PC-9 (cell line): ENCODE measurements at regions not wholly inside any gene's neighbourhood (a gene's known extent, or its start where the extent isn't known, plus 50 kb on each side); places are given as distances from the start of the nearest gene placed in this dataset.

ENCODE experiments used
- BruUV-seq: library from RNA; stranded (reverse); fragments of 400-500 nt; replicated peaks from 2 replicates; lab custom pipeline; 2021; lab: Mats Ljungman, UMichigan
- CTCF ChIA-PET: fragments of 300-600 bp; sonication (Branson Sonifier 250); formaldehyde crosslinking; loops from one replicate; lab custom pipeline; 2022; ENCODE audit warnings: antibody characterized with exemption; lab: Charles Lee
- POLR2A ChIA-PET: fragments of 300-600 bp; sonication (Branson Sonifier 250); formaldehyde crosslinking; loops from one replicate; lab custom pipeline; 2022; ENCODE audit warnings: antibody characterized with exemption; ENCODE audit not compliant: unreplicated experiment; lab: Charles Lee
- DNase-seq, 2 experiments: peaks; one replicate each; pipeline versions ENCODE4 v3.0.0 to v3.0.0-alpha.2; 2015 to 2022; ENCODE audit warnings: mixed read lengths in 1 of 2
- H2AFZ ChIP-seq: fragments of 200-600 bp; sonication (generic); 2 replicates; pipeline ENCODE4 v1.8.1; 2017; ENCODE audit warnings: antibody characterized with exemption
- H3F3A ChIP-seq: fragments of 200-600 bp; sonication (generic); 2 replicates; pipeline ENCODE4 v1.8.1; 2017; ENCODE audit warnings: antibody characterized with exemption, mild to moderate bottlenecking, low read depth; ENCODE audit not compliant: insufficient read depth
- H3K27ac ChIP-seq: fragments of 200-600 bp; sonication (generic); 2 replicates; pipeline ENCODE4 v1.6.1; 2016; ENCODE audit warnings: mixed run types
- H3K27me3 ChIP-seq: fragments of 200-600 bp; sonication (generic); 2 replicates; pipeline ENCODE4 v1.6.1; 2016; ENCODE audit warnings: low read depth, mixed run types; ENCODE audit not compliant: insufficient read depth
- H3K36me3 ChIP-seq: fragments of 200-600 bp; sonication (generic); 2 replicates; pipeline ENCODE4 v1.6.1; 2016; ENCODE audit warnings: low read depth, mixed run types
- H3K4me1 ChIP-seq: fragments of 200-600 bp; sonication (generic); replicated peaks from 2 replicates; pipeline ENCODE4 v1.6.1; 2016; ENCODE audit warnings: mixed run types; ENCODE audit not compliant: insufficient read depth
- H3K4me2 ChIP-seq: fragments of 200-600 bp; sonication (generic); 2 replicates; pipeline ENCODE4 v1.6.1; 2017; ENCODE audit warnings: mixed run types
- H3K4me3 ChIP-seq: fragments of 200-600 bp; sonication (generic); 2 replicates; pipeline ENCODE4 v1.6.1; 2016; ENCODE audit warnings: mixed run types
- H3K79me2 ChIP-seq: fragments of 200-600 bp; sonication (generic); 2 replicates; pipeline ENCODE4 v1.6.1; 2017; ENCODE audit warnings: low read depth, mixed run types
- H3K9me2 ChIP-seq: fragments of 200-600 bp; sonication (generic); 2 replicates; pipeline ENCODE4 v1.8.1; 2017; ENCODE audit warnings: mild to moderate bottlenecking; ENCODE audit not compliant: insufficient read depth
- H3K9me3 ChIP-seq: fragments of 200-600 bp; sonication (generic); 2 replicates; pipeline ENCODE4 v1.8.1; 2016; ENCODE audit warnings: low read depth; ENCODE audit not compliant: insufficient read depth
- H4K20me1 ChIP-seq: fragments of 200-600 bp; sonication (generic); 2 replicates; pipeline ENCODE4 v1.8.1; 2017; ENCODE audit not compliant: insufficient read depth
- CTCF ChIP-seq: fragments of 200-600 bp; sonication (generic); conservative IDR thresholded peaks from 2 replicates; pipeline ENCODE4 v1.6.1; 2017; ENCODE audit warnings: mixed run types, antibody characterized with exemption, mild to moderate bottlenecking, moderate library complexity
- EZH2 ChIP-seq: fragments of 200-600 bp; sonication (generic); IDR thresholded peaks from 2 replicates; pipeline ENCODE4 v1.8.0; 2017; ENCODE audit warnings: antibody characterized with exemption, low read depth
- intact Hi-C: fragments of 100-400 bp; cut with micrococcal nuclease; formaldehyde crosslinking; loops from one replicate; pipeline ENCODE4 v1.10.0; 2022; ENCODE audit not compliant: unreplicated experiment

DNA sequence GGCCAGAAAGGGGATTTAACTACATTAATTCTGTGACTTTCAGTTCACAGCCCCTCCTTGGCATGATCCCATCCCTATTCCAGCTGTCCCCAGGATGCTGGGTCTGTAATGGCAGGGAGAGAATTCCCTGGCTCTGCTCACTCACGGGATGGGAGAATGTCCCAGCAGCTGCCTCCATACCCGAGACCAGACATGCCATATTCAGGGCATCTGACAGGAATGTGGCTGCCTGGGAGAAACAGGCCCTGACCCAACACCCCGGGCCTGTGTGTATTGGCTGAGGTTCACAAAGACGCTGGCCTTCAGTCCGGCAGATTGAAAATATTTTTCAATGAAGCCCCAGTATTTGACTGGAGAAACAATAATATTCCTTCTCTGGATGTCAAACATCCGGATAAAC is 83.6 kb upstream of the SMAD3 start:
- CTCF ChIA-PET: no interaction called here
- Histone ChIP-seq H3K36me3 (no peaks in the 10 kb centered on the region), H3K9me3 (no peaks in the 10 kb centered on the region), H3F3A (no peaks in the 10 kb centered on the region), H3K9me2 (no peaks in the 10 kb centered on the region), H3K4me1 (no peaks in the 10 kb centered on the region), H3K27ac (no peak overlapping the region), H3K27me3 (no peaks in the 10 kb centered on the region), H3K4me3 (no peak overlapping the region), H4K20me1 (no peaks in the 10 kb centered on the region), H3K4me2 (no peak overlapping the region), H3K79me2 (no peaks in the 10 kb centered on the region), H2AFZ (no peak overlapping the region)
- no peak for DNase-seq
- POLR2A ChIA-PET: interaction anchor here (0.6 kb wide), 1 partner anchor 239 kb away, joined by 4 read pairs; no protein-coding TSS in a partner anchor
- intact Hi-C loops: no loop called here
- BruUV-seq: no TSS peak
- TF ChIP-seq CTCF: no peak
- TF ChIP-seq EZH2: no peak

GRCh38 chr15:66982250-66982649 is 83.2 kb upstream of the SMAD3 start:
- no peaks in the 10 kb centered on the region for H3K4me1 ChIP-seq
- no TSS peak for BruUV-seq
- H3F3A ChIP-seq: no peaks in the 10 kb centered on the region
- no peaks in the 10 kb centered on the region for H3K79me2 ChIP-seq
- H3K4me3 ChIP-seq: no peak overlapping the region
- H3K9me2 ChIP-seq: no peaks in the 10 kb centered on the region
- no peak for DNase-seq
- TF ChIP-seq CTCF (no peak), EZH2 (no peak)
- POLR2A ChIA-PET: interaction anchor here (0.6 kb wide), 1 partner anchor 239 kb away, joined by 4 read pairs; no protein-coding TSS in a partner anchor
- no peaks in the 10 kb centered on the region for H3K36me3 ChIP-seq
- no peaks in the 10 kb centered on the region for H3K27me3 ChIP-seq
- no peaks in the 10 kb centered on the region for H4K20me1 ChIP-seq
- CTCF ChIA-PET: no interaction called here
- no peaks in the 10 kb centered on the region for H3K9me3 ChIP-seq
- no peak overlapping the region for H3K4me2 ChIP-seq
- H2AFZ ChIP-seq: no peak overlapping the region
- intact Hi-C loops: no loop called here
- H3K27ac ChIP-seq: no peak overlapping the region

GRCh38 chr15:66982816-66983215 is 82.6 kb upstream of the SMAD3 start:
- no peak overlapping the region for H3K4me3 ChIP-seq
- TF ChIP-seq EZH2 (no peak), CTCF (no peak)
- H3K9me3 ChIP-seq: no peaks in the 10 kb centered on the region
- H3K27me3 ChIP-seq: no peaks in the 10 kb centered on the region
- intact Hi-C loops: no loop called here
- ChIA-PET POLR2A (no interaction called here), CTCF (no interaction called here)
- H4K20me1 ChIP-seq: no peaks in the 10 kb centered on the region
- no peak overlapping the region for H2AFZ ChIP-seq
- H3K4me1 ChIP-seq: no peaks in the 10 kb centered on the region
- no peak for DNase-seq
- H3F3A ChIP-seq: no peaks in the 10 kb centered on the region
- BruUV-seq: no TSS peak
- H3K9me2 ChIP-seq: no peaks in the 10 kb centered on the region
- no peaks in the 10 kb centered on the region for H3K79me2 ChIP-seq
- no peak overlapping the region for H3K27ac ChIP-seq
- no peaks in the 10 kb centered on the region for H3K36me3 ChIP-seq
- H3K4me2 ChIP-seq: no peak overlapping the region
